Mesenchymal stem cell (in vitro differentiated cells and primary cell): ENCODE measurements at regions not wholly inside any gene's neighbourhood (a gene's known extent, or its start where the extent isn't known, plus 50 kb on each side); places are given as distances from the start of the nearest gene placed in this dataset.

Experiments used
- DNase-seq: peaks from one replicate; pipeline ENCODE4 v3.0.0-alpha.2; 2013
- H2AFZ ChIP-seq: one replicate; pipeline ENCODE4 v1.6.1; 2013; ENCODE audit warnings: low read depth, mild to moderate bottlenecking, control low read depth, inconsistent platforms, low read length, moderate library complexity
- H2AK5ac ChIP-seq: 2 replicates; pipeline ENCODE4 v1.6.1; 2013; ENCODE audit warnings: low read length, moderate library complexity, mild to moderate bottlenecking, inconsistent platforms; ENCODE audit not compliant: severe bottlenecking
- H2BK120ac ChIP-seq: one replicate; pipeline ENCODE4 v1.6.1; 2013; ENCODE audit warnings: low read depth, mild to moderate bottlenecking, inconsistent platforms, low read length, moderate library complexity
- H2BK12ac ChIP-seq, 2 experiments: one replicate each; pipeline ENCODE4 v1.6.1; 2013; ENCODE audit warnings: inconsistent platforms in 2 of 2, low read length in 2 of 2, mild to moderate bottlenecking in 2 of 2, moderate library complexity in 2 of 2, control low read depth in 1 of 2
- H2BK15ac ChIP-seq: one replicate; pipeline ENCODE4 v1.6.1; 2013; ENCODE audit warnings: mild to moderate bottlenecking, low read depth, inconsistent platforms; ENCODE audit not compliant: poor library complexity, severe bottlenecking
- H2BK5ac ChIP-seq: 2 replicates; pipeline ENCODE4 v1.6.1; 2013; ENCODE audit warnings: low read depth, mild to moderate bottlenecking, low read length, control low read depth, inconsistent platforms; ENCODE audit not compliant: poor library complexity, severe bottlenecking
- H3K14ac ChIP-seq, 2 experiments: one replicate each; pipeline ENCODE4 v1.6.1; 2013; ENCODE audit warnings: inconsistent platforms in 2 of 2, low read length in 2 of 2, control low read depth in 1 of 2, mild to moderate bottlenecking in 1 of 2, moderate library complexity in 1 of 2
- H3K18ac ChIP-seq, 2 experiments: one replicate each; pipeline ENCODE4 v1.6.1; 2013; ENCODE audit warnings: inconsistent platforms in 2 of 2, low read length in 2 of 2, control low read depth in 1 of 2, low read depth in 1 of 2, mild to moderate bottlenecking in 1 of 2
- H3K23ac ChIP-seq, 2 experiments: one replicate each; pipeline ENCODE4 v1.6.1; 2013; ENCODE audit warnings: inconsistent platforms in 2 of 2, low read length in 2 of 2, mild to moderate bottlenecking in 2 of 2, moderate library complexity in 2 of 2, control low read depth in 1 of 2
- H3K27ac ChIP-seq: 2 replicates; pipeline ENCODE4 v1.5.1; 2013; ENCODE audit warnings: mild to moderate bottlenecking, moderate library complexity, low read length, control low read depth, inconsistent platforms; ENCODE audit not compliant: poor library complexity, severe bottlenecking
- H3K27me3 ChIP-seq, 2 experiments: 2 replicates each; pipeline versions ENCODE4 v1.6.1 to v1.7.0; 2013; ENCODE audit warnings: low read length in 2 of 2, mild to moderate bottlenecking in 2 of 2, moderate library complexity in 2 of 2, control low read depth in 1 of 2, inconsistent platforms in 1 of 2; ENCODE audit not compliant: control insufficient read depth in 1 of 2, insufficient read depth in 1 of 2
- H3K36me3 ChIP-seq, 2 experiments: 2 replicates each; pipeline versions ENCODE4 v1.6.1 to v1.7.0; 2013; ENCODE audit warnings: low read length in 2 of 2, control low read depth in 1 of 2, inconsistent platforms in 1 of 2, low read depth in 1 of 2, mild to moderate bottlenecking in 1 of 2; ENCODE audit not compliant: insufficient read depth in 2 of 2, control insufficient read depth in 1 of 2
- H3K4ac ChIP-seq, 2 experiments: one replicate each; pipeline ENCODE4 v1.6.1; 2013; ENCODE audit warnings: inconsistent platforms in 2 of 2, low read length in 2 of 2, mild to moderate bottlenecking in 2 of 2, moderate library complexity in 2 of 2, control low read depth in 1 of 2, low read depth in 1 of 2
- H3K4me1 ChIP-seq: 2 replicates; pipeline ENCODE4 v1.6.1; 2013; ENCODE audit warnings: low read depth, low read length, control low read depth; ENCODE audit not compliant: control insufficient read depth, insufficient read depth
- H3K4me2 ChIP-seq: 2 replicates; pipeline ENCODE4 v1.6.1; 2013; ENCODE audit warnings: low read length, mild to moderate bottlenecking, inconsistent platforms; ENCODE audit not compliant: poor library complexity, severe bottlenecking
- H3K4me3 ChIP-seq, 2 experiments: 2 replicates each; pipeline versions ENCODE4 v1.5.1 to v1.7.0; 2013; ENCODE audit warnings: low read length in 2 of 2, mild to moderate bottlenecking in 2 of 2, control low read depth in 1 of 2, low read depth in 1 of 2; ENCODE audit not compliant: insufficient read depth in 1 of 2
- H3K79me1 ChIP-seq: replicated peaks from 2 replicates; pipeline ENCODE4 v1.6.1; 2013; ENCODE audit warnings: mild to moderate bottlenecking, control low read depth, low read length, inconsistent platforms; ENCODE audit not compliant: poor library complexity, severe bottlenecking
- H3K9ac ChIP-seq: 2 replicates; pipeline ENCODE4 v1.7.0; 2013; ENCODE audit warnings: mild to moderate bottlenecking, low read length, moderate library complexity
- H3K9me3 ChIP-seq: 2 replicates; pipeline ENCODE4 v1.7.0; 2013; ENCODE audit warnings: mild to moderate bottlenecking, low read length; ENCODE audit not compliant: control insufficient read depth
- H4K8ac ChIP-seq: one replicate; pipeline ENCODE4 v1.6.1; 2013; ENCODE audit warnings: inconsistent platforms, mild to moderate bottlenecking, low read length, moderate library complexity
- H4K91ac ChIP-seq: one replicate; pipeline ENCODE4 v1.6.1; 2013; ENCODE audit warnings: mild to moderate bottlenecking, low read length, inconsistent platforms
- WGBS: methylation state at CpG from one replicate; pipeline ENCODE4 v1.1.7; 2013; ENCODE audit warnings: mixed read lengths; 5-methylcytosine and 5-hydroxymethylcytosine counted together

DNA sequence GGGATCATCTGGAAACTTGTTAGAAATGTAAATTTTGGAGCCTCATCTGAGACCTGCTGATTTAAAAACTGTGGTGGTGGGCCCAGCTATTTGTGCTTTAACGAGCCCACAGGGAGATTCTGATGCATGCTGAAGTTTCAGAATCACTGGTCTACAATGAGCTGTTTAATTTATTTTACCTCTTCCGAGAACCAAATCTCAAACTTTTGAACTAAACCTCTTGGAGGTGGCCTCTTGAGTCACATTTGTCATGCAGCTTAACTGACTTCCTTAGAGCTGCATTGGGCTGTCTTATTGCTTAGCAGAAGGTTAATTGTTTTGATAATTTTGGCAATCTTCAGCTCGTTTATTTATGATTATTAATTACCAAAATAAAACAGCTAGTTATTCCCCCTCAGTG, 112.1 kb upstream of the NPHP3 start:
- H2AK5ac ChIP-seq, result no peak overlapping the region
- H3K4me2 ChIP-seq, result no peak overlapping the region
- no peaks in the 10 kb centered on the region for H3K79me1 ChIP-seq
- no peaks in the 10 kb centered on the region for H3K27me3 ChIP-seq
- H2AFZ ChIP-seq, result no peak overlapping the region
- H3K36me3 ChIP-seq, result no peaks in the 10 kb centered on the region
- no peak overlapping the region for H4K91ac ChIP-seq
- no peak overlapping the region for H4K8ac ChIP-seq
- H2BK5ac ChIP-seq, result no peak overlapping the region
- H3K14ac ChIP-seq, result no peak overlapping the region
- H2BK120ac ChIP-seq, result no peak overlapping the region
- no peak overlapping the region for H3K23ac ChIP-seq
- no peak overlapping the region for H3K4ac ChIP-seq
- H3K4me1 ChIP-seq, result no peaks in the 10 kb centered on the region
- no peak overlapping the region for H3K18ac ChIP-seq
- DNase-seq, result no peak
- H3K27ac ChIP-seq, result no peak overlapping the region
- H2BK15ac ChIP-seq, result no peak overlapping the region
- 69% methylated on average over 2 of the region's 3 CpGs for WGBS
- H3K9me3 ChIP-seq, result no peaks in the 10 kb centered on the region
- no peak overlapping the region for H2BK12ac ChIP-seq
- no peak overlapping the region for H3K4me3 ChIP-seq
- H3K9ac ChIP-seq, result no peak overlapping the region

DNA sequence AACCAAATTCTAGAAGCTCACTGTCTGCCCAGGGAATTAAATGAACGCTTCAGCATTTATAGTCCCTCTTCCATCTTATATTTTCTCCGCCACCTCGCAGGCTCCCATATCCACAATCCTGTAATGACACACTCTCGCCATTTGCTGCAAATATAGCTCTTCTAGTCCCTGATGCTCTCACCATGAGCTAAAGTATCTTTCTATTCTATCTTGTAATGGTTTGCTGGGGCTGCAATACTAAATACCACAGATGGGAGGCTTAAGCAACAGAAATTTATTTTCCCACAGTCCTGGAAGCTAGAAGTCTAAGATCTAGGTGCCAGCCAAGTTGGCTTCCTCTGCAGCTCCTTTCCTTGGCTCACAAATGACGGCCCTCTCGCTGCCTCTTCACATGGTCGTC, 106.9 kb upstream of the NPHP3 start:
- no peak overlapping the region for H3K4me2 ChIP-seq
- H2BK12ac ChIP-seq, result no peak overlapping the region
- H3K9ac ChIP-seq, result no peak overlapping the region
- H3K23ac ChIP-seq, result no peak overlapping the region
- no peak overlapping the region for H2BK5ac ChIP-seq
- no peak overlapping the region for H2BK15ac ChIP-seq
- H2AFZ ChIP-seq, result no peak overlapping the region
- H3K4me1 ChIP-seq, result no peaks in the 10 kb centered on the region
- H3K4ac ChIP-seq, result no peak overlapping the region
- no peak overlapping the region for H4K91ac ChIP-seq
- no peak overlapping the region for H3K4me3 ChIP-seq
- no peak overlapping the region for H3K27ac ChIP-seq
- H3K27me3 ChIP-seq, result no peaks in the 10 kb centered on the region
- no peak overlapping the region for H3K18ac ChIP-seq
- no peak overlapping the region for H2AK5ac ChIP-seq
- 92% methylated on average over 6 of the region's 7 CpGs for WGBS
- no peak overlapping the region for H4K8ac ChIP-seq
- H3K36me3 ChIP-seq, result no peaks in the 10 kb centered on the region
- H3K79me1 ChIP-seq, result no peaks in the 10 kb centered on the region
- no peak overlapping the region for H3K14ac ChIP-seq
- H3K9me3 ChIP-seq, result no peaks in the 10 kb centered on the region
- DNase-seq, result no peak
- no peak overlapping the region for H2BK120ac ChIP-seq

DNA sequence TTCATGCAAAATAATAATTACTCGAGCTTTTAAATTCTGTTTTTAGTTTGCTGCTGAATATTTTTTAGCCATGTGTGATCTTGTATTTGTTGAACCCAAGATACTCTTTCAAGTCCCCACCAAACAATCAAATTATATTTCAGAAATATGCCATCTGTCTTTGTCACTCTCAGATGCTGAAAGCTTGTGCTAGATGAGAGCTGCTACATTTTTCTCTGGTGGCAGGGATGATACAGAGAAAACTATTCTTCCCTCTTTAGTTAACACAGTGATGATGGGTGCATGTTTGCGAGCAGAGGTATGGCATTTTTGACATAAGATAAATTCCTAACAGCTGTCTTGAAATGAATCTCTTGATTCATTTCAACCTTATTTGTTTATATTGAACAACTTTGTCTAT, 100.6 kb upstream of the NPHP3 start:
- no peak for DNase-seq
- Histone ChIP-seq H2BK5ac (no peak overlapping the region), H3K23ac (no peak overlapping the region), H2AFZ (no peak overlapping the region), H3K27ac (no peak overlapping the region), H3K4ac (no peak overlapping the region), H2BK15ac (no peak overlapping the region), H3K9ac (no peak overlapping the region), H2BK12ac (no peak overlapping the region), H3K4me2 (no peak overlapping the region), H2BK120ac (no peak overlapping the region), H3K36me3 (no peaks in the 10 kb centered on the region), H3K4me3 (no peak overlapping the region), H4K8ac (no peak overlapping the region), H3K27me3 (no peaks in the 10 kb centered on the region), H3K14ac (no peak overlapping the region), H4K91ac (no peak overlapping the region), H3K9me3 (no peaks in the 10 kb centered on the region), H3K79me1 (no peaks in the 10 kb centered on the region), H3K4me1 (no peaks in the 10 kb centered on the region), H3K18ac (no peak overlapping the region), H2AK5ac (no peak overlapping the region)
- WGBS, result no CpG with 5 or more reads among the region's 2 CpGs

DNA sequence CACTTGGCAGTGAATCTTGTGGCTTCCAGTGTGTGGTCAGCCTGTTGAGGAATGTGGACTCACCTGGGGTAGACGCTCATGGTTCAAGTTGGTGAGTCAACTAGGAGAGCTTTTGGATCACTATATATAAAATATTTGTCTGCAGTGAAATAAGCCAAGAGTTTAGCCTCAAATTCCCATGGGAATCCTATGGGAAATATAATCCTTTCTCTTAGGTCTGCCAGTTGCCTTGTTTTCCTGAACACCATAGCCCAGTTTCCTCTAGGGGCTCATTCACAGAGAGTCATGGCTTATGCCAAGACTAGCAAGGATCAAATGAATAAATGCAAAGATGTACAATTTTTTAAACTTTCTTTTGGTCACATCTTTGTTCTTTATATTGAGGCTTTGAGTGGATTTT, 100.1 kb upstream of the NPHP3 start:
- no peak overlapping the region for H3K18ac ChIP-seq
- H2AK5ac ChIP-seq, result no peak overlapping the region
- H3K9ac ChIP-seq, result no peak overlapping the region
- no peak overlapping the region for H2BK120ac ChIP-seq
- H3K9me3 ChIP-seq, result no peaks in the 10 kb centered on the region
- H2BK15ac ChIP-seq, result no peak overlapping the region
- no peaks in the 10 kb centered on the region for H3K79me1 ChIP-seq
- H3K27ac ChIP-seq, result no peak overlapping the region
- H3K14ac ChIP-seq, result no peak overlapping the region
- no peak overlapping the region for H3K4me2 ChIP-seq
- H4K8ac ChIP-seq, result no peak overlapping the region
- no peaks in the 10 kb centered on the region for H3K36me3 ChIP-seq
- no CpG with 5 or more reads among the region's 1 CpG for WGBS
- H2AFZ ChIP-seq, result no peak overlapping the region
- no peak overlapping the region for H3K23ac ChIP-seq
- no peak overlapping the region for H2BK12ac ChIP-seq
- H3K4me3 ChIP-seq, result no peak overlapping the region
- no peak overlapping the region for H2BK5ac ChIP-seq
- no peaks in the 10 kb centered on the region for H3K4me1 ChIP-seq
- no peak for DNase-seq
- peaks cover 0 to 4% of the 10 kb centered on the region in 2 experiments for H3K27me3 ChIP-seq
- H4K91ac ChIP-seq, result no peak overlapping the region
- H3K4ac ChIP-seq, result no peak overlapping the region
